ENCODE measurements at regions not wholly inside any gene's neighbourhood (a gene's known extent, or its start where the extent isn't known, plus 50 kb on each side); places are given as distances from the start of the nearest gene placed in this dataset.

DNA sequence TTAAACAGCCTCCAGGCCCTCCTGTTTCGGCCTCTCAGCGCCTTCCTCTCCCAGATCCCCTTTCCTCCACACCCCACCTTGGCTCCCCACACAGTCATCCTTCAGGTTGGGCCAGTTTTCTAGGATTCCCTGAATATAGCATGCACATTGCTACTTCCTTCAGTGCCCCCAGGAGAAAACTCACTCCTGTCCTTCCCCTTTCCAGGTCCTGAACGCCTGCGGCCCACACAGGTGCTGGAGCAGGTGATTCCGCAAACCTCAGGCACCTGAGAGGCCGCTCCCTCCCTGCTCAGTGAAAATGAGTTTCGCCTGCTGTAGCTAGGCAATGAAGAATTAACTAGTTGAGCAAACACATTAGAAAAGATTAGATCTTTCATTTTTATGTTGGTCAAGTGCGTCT is 185.0 kb downstream of the MED10 start:
- DNase-seq: no peak

DNA sequence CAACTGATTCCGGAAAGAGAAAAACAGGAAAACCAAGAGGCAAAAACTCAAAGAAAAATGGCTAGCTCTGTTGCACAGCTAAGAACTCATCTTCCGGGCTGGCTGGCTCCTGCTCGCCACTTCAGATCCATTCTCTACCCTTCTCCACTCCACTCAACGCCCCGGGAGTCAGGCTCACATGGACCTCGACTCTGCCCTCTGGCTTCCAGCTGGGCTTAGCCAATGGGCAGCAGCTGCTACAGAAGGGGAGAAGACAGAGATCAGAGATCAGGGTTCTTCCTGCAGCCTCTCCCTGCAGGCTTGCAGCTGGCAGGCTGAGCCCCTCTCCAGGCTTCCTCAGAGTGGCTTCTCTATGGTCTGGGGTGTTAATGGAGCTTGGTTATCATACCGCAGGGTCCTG is 187.5 kb downstream of the MED10 start:
- DNase-seq: no peak

DNA sequence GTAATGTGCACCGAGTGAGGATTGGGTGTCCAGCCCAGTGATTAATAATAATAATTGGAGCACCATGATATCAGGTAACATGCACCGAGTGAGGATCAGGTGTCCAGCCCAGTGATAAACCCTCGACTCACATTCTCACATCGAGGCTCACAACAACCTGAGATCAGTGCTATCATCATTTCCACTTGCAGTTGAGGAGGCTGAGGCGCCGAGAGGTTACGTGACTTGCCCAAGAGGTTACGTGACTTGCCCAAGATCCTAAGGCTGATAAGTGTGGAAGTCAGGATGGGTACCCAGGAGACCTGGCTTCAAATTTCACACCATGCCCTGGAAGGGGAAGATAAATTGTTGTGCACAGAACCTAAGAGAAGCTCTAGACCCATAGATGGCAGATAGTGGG is 189.4 kb downstream of the MED10 start:
- DNase-seq: no peak

DNA sequence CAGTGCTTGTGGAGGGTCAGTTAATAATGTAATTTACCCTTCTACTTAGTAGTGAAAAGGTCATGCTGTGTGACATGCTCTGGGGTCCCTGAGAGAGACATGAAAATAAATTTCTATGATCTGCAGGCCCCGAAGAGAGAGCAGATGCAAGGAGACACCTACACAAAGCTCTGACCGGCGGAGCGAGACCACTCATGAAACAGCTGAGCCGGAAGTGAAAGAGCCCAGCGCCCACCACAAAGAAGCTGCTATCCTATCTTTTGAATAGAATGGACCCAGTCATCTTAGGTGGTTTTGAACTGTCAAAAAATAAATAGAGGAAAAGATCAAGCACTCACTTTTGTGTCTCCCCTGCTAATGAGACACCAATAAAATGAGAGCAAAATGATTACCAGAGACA is 190.0 kb downstream of the MED10 start:
- DNase-seq: peak; percentile 68

DNA sequence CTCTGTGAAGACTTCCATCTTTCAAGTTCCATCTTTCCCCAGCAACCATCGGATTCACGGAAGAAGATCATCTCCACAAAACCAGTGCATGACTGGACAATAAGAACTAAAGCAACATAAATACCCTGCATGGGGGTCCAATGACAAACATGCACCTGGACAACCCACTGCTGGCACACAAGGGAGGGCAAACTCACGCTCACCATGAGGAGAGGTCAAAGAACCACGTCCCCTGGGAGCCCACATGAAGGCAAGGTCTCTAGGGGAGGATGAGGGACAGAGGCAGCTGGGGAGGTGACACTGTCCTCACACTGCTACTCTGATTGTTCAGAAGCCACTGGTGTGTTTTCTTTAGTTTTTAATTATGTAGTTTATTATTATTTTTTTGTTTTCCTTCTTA is 190.8 kb downstream of the MED10 start:
- no peak for DNase-seq

DNA sequence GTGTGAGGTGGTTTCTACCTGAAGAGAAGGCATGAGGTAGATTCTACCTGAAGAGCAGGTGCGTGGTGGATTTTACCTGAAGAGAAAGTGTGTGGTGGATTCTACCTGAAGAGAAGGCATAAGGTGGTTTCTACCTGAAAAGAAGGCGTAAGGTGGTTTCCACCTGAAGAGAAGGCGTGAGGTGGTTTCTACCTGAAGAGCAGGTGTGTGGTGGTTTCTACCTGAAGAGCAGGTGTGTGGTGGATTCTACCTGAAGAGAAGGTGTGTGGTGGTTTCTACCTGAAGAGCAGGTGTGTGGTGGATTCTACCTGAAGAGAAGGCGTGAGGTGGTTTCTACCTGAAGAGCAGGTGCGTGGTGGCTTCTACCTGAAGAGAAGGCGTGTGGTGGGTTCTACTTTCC is 192.8 kb downstream of the MED10 start:
- no peak for DNase-seq

DNA sequence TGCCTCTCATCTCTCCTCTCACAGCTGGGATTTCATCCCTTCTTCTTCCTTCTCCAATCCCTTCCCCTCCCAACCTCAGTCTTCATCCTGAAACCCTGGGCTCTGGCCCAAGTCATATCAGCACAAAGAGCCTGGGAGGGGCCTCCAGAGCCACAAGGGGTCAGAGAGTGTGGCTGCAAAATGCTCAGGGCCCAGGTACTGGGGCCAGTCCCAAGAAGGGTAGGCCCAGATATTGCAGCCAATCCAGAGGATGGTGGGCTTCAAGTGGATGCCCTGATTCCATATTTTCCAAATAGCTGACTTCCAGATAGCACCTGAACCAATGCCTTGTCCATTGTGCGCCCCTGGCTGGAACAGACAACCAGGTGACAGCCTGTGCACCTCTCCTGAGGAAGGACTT is 193.9 kb downstream of the MED10 start:
- DNase-seq: no peak

DNA sequence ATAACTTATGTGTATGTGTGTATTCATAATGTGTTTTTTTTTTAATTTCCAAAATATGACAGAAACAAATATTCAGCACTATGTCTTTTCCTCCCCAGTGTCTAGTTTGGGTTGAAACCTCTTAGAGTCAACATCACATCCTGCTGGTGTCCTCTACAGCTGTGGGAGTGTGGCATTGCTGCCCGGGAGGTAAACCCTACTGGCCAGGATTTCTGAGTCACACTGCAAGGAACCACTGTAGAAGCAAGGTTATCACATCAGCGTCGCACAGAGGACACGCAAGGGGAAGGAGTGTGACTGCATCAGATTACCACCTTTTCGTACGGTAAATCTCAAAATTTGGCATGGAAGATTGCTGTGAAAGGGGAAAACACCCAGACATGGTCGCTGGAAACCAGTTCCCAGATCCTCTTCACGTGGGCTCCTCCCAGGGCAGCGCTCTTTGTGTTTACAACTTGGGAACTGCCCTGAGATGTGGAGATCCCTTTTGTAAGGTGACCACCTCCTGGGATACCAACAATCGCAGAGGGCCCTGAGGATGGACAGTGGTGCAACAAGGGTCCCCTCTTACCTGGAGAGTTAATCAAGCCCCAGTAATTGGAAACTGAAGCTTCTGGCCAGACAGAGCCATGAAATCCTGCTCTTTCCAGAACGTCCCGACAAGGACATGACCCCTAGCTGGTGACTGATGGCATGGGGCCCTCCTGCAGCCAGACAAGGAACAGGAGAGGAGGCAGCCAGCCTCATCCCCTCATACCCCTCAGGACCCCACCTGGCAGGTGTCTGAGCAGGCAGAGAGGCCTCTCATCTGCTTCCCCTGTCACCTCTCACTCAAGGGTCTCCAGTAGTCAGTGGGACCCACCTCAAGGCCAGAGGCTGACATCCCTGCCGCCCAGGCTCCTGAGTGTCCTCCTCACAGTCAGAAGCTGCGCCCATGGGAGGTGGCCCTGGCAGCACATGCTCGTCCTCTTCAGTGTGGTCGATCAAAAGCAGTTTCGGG is 194.7 kb downstream of the MED10 start:
- DNase-seq: no peak

DNA sequence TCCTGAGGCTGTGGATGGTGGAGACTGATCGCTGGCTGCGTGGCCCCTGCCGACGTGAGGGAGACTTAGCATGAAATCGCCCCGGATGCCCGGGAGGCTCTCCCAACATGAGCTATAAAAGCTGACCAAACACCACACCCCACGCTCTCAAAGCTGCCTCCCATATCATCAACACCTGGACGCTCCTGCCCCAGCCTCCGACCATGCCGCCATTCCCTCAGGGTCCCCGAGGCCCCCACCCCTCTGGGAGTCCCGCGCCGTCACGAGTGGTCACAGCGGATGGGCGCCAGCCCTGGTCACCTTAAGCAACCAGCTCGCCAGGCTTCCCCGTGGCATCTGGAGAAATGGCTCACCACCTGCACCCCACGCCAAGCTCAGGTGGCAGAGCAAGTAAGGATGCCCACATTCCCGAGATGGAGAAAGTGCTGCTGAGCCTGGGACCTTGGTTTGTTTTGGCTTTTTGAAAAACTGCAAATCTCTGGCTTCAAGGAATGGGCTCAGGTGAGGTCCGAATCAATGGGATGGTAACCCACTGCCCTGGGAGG is 196.0 kb downstream of the MED10 start:
- no peak for DNase-seq

DNA sequence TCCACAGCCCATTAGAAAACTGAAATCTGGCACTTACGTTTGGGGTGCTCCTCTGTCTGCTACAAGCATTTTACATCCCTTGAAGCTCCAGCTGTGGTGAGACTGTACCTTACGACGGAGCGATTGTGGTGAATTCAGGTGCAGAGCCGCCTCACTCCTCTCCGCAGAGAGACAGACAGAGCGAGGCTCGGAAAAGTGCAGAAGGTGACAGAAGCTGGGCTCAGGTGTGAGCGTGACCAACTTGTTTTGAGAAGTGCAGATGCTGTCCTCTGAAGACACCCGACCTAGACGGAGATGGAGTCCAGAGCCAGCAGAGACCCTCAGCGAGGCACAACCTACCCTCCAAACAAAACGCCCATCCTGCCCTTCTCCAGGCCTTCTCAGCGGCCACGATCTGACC is 196.5 kb downstream of the MED10 start:
- DNase-seq: no peak

DNA sequence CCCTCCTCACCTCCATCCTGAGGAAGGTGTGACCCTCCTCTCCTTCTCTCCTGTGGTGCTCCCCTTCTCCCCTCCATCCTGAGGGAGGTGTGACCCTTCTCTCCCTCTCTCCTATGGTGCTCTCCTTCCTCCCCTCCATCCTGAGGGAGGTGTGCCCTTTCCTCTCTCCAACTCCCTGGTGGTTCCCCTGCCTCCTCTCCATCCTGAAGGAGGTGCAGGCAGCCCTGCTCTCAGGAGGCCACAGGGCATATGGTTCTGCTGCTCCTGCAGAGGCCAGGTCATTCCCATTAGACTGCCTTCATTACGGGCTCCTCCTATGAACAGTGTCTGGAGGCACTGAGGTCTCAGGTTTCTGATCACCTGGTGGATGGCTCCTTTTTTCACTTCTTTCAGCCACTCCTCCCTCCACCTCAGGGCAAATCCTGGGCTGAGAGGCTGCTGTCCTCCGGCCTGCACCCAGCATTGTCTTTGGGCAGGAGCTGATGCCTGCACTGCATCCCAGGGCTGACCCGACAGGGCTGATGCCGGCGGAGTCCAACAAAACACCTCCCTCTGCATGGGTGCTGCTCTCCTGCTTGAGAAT is 197.1 kb downstream of the MED10 start:
- no peak for DNase-seq

DNA sequence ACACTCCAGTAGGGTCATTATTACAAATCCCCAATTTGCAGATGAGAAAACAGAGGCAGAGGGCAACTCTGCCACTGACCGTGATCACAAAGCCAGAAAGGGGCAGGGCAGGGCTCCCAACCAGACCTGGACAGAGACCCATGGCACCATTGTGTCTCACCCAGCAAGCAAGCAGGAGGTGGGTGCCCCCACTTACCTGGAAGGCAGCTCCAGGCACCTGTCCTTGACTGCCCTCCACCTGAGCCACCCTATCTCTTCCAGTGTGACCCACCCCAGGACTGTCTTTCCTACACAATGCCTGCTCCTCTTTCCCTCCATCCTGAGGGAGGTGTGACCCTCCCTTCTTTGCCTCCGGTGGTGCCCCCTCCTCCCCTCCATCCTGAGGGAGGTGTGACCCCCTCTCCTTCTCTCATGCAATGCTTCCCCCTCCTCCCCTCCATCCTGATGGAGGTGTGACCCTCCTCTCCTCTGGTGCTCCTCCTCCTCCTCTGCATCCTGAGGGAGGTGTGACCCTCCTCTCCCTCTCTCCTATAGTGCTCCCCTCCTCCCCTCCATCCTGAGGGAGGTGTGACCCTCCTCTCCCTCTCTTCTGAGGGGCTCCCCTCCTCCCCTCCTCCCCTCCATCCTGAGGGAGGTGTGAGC is 198.0 kb downstream of the MED10 start:
- no peak for DNase-seq

DNA sequence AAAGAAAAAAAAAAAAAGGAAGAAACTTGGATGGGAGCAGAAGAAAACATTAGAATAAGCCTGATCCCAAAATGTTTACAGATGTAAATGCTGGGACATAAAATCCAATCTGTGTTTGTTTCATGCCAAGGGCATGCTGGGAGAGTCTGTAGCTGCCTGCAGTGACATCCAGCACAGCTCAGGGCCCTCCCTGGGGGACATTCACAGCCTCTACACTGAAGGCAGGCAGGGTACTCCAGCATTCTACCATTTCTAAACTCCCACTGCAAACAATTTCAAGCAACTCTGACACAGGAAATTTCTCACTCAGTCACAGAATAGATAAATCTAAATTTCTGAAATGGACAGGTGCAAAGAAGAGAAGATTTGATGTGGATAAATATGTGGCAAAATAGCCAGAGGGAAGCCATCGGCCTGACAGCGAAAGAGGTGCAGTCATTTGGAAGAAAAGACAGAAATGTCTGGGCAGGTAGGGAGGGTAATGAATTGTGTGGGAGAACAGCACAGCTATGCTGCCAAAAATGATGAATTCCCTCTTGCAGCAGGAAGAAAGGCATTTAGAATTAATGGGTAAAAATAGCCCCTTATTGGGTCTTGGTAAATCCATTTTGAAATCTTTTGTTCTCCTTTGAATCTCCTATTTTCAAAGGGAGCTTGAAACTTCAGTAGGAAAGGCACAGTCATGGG is 199.4 kb downstream of the MED10 start:
- DNase-seq: no peak

DNA sequence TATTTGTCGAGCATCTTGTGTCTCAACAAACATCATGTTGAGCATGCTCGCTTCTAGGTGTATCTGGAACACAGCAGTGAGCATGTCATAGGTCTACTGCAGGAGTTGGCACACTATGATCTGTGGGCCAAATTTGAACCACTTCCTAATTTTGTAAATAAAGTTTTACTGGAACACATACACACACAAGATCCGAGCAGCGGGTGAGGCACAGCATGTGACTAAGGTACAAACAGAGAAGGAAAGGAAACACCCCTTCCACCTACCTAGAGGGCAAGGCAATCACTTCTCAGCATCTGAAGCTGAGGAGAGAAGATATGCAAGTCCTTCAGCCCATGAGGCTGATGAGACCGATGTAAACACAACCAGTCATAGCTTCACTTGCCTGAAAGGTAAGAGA is 200.4 kb downstream of the MED10 start:
- DNase-seq: no peak

DNA sequence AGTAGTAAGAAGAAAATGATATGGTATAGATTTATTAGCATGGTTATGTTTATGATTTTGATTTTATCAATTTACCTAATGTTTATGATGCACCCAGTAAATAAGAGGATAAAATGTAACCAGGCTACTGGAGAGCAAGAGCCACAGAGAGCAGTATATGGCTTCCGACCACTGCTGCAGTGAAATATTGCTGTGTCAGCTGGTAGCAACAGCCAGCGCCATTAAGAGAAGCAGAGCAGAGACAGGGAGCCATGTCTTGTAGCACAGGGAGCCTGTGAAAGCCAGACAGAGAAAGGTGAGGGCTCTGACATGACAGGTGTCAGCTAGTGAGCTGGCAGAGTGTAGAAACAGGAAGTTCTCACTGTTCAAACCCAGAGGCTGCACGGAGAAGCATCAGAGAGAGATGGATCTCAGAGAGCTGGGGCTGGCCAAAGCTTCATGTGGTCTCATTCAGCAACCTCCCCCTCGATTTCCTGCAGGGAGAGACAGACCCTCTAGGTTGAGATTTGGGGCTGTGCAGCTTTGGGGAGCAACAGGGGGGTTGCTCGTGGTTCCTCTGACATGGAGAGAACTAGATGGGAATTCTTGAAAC is 202.1 kb downstream of the MED10 start:
- DNase-seq: no peak

DNA sequence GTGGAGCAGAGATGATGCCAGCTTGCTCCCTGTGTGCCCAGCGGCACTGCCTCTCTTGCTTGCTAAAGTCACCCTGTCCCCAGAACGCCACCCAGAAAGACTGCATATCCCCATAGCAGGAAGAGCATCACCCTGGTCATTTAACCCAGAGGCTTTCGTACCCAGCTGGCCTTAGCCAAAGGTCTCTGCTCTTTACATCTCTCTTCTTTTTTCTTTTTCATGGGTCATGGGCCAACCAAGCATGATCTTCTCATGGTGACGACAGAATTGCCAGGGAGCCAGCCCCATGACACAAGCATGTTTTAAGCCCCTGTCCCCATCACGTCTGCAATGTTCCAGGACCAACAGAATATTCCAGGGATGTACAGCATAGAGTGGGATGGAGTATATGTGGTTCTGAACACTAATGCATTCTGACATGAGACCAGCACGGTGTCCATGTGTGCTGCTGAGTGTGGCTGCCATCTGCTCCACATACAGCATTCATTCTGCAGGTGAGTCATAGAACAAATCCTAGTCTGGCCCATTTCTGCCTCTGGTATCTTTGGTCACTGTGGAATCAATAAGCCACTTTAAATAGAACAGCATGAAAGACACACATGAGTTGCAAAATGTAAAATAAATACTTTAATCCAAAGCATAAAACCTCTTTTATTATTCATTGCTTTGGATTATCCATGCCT is 203.0 kb downstream of the MED10 start:
- DNase-seq: no peak

DNA sequence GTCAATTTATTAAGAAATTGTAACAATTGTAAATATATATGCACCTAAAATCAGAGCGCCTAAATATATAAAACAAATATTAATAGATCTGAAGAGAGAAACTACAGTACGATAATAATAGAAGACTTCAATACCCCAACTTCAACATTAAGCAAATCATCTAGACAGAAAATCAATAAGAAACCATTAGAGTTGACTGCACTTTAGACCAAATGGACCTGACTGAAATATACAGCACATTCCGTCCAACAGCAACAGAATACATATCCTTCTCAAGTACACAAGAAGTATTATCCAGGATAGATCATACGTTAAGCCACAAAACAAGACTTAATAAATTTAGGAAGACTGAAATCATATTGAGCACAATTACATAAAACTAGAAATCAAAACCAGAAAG is 208.7 kb downstream of the MED10 start:
- no peak for DNase-seq

DNA sequence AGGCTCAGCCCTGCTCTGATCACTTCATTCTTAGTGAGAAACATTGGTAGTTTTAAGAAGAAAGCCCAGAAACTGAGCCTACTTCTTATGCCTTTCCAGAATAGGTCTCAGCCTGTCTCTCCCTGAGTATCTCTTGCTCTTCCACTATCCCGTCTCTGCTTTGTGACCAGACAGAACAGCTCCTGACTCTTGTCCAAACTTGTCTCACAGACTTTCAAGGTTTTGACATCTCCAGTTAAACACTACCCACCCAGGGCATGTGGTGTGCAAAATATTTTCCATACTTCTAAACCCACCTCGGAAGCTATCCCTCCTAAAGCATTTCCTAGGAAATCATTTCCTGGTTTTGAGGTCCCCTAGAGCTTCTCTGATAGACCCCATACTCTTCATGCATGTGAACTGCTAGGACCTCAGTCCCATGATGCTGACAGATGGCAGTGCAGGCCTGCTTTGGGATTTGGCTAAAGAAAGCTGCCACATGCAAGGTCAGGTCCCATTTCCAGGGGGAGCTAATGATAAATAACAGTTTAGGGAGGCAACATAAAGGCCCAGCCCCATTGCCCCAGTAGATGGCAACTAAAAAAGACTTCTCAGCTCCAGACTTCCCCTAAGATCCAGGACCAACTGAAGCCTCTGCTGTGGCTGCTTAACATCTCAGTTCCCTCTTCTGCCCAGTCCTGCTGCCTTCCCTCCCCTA is 211.5 kb downstream of the MED10 start:
- no peak for DNase-seq

DNA sequence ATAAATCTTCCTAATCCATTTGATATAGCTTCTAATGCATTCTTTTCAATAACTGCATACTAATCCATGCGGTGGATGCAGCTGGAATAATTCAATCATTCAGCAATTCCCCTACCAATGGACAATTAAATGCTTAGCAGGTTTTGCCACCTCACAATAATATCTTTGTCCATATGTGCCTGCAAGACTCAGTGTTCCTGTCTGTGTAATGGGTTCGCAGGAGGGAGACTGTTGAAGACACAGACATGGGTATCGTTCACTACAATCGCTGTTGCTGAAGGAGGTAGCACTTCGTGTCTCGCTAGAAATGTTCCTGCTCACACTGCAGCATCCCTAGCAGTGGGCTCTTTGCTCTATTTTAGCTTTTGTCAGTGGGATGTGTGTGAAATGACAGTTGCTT is 214.4 kb downstream of the MED10 start:
- DNase-seq: no peak

DNA sequence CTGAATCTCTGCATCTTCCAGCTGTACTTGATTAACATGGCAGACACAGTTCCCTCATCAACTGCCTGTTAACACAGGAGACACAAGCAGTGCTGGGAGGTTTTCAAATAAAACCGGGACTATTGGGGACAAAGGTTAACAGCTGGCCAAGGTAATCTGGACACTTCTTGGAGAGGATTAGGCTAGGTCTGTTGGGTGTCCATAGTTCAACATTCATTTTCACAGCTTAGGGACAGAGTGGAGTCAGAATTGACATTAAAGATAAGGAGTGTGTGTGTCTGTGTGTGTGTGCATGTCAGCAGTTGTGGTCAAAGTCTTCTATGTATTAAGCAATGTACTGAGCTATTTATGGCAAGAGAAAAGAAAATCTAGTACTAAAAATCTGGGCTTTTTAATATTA is 216.2 kb downstream of the MED10 start:
- no peak for DNase-seq

DNA sequence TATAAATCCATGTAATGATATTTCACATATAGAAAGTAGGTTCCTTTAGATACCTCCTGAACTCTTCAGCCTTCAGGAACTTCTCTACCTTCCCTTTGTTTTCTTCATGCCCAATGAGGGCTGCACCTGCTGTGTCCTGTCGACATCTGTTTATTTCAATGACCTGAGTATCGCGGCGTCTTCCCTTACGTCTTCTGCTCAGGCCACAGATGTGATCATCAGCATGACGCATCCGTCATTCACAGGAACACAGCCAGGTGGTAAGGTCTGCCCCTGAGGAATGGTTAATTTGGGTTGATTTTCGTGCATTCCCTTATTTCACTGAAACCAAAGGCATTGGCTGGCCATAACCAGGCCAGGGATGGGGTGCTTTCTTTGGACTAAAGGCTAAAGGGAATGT is 217.1 kb downstream of the MED10 start:
- no peak for DNase-seq

Measured in NCI-H1092 (cell line).